GM10266 (cell line): ENCODE measurements at regions not wholly inside any gene's neighbourhood (a gene's known extent, or its start where the extent isn't known, plus 50 kb on each side); places are given as distances from the start of the nearest gene placed in this dataset.

Source experiments
- DNase-seq: peaks from one replicate; pipeline ENCODE4 v3.0.0; 2012; ENCODE audit errors: extremely low spot score
- CTCF ChIP-seq: IDR thresholded peaks from 2 replicates; pipeline ENCODE4 v1.5.1; 2012; ENCODE audit warnings: mild to moderate bottlenecking, low read depth; ENCODE audit not compliant: control insufficient read depth, insufficient read depth; ENCODE audit errors: missing control alignments

- DNase-seq, result no peak
- no peak for TF ChIP-seq CTCF
Observed at GRCh38 chr2:21428754-21429153, 305.0 kb downstream of the TDRD15 start.

GRCh38 chr2:21429747-21430146 lies 306.0 kb downstream of the TDRD15 start:
- DNase-seq, result no peak
- TF ChIP-seq CTCF, result no peak

GRCh38 chr2:21431078-21431477 lies 307.3 kb downstream of the TDRD15 start:
- no peak for DNase-seq
- TF ChIP-seq CTCF, result no peak

- no peak for DNase-seq
- TF ChIP-seq CTCF, result no peak
Observed at GRCh38 chr2:21438949-21439348, 315.2 kb downstream of the TDRD15 start.

GRCh38 chr2:21441442-21441841 lies 317.7 kb downstream of the TDRD15 start:
- no peak for DNase-seq
- TF ChIP-seq CTCF, result no peak

GRCh38 chr2:21443494-21444105 lies 319.8 kb downstream of the TDRD15 start:
- no peak for DNase-seq
- TF ChIP-seq CTCF, result no peak

GRCh38 chr2:21449881-21450280 lies 326.1 kb downstream of the TDRD15 start:
- DNase-seq, result no peak
- no peak for TF ChIP-seq CTCF
